ENCODE measurements at regions not wholly inside any gene's neighbourhood (a gene's known extent, or its start where the extent isn't known, plus 50 kb on each side); places are given as distances from the start of the nearest gene placed in this dataset.
"Not testable (repeated sequence)": the region's sequence is repeated elsewhere in the genome, so short reads cannot be mapped to it uniquely, and the experiment has no call there.

DNA sequence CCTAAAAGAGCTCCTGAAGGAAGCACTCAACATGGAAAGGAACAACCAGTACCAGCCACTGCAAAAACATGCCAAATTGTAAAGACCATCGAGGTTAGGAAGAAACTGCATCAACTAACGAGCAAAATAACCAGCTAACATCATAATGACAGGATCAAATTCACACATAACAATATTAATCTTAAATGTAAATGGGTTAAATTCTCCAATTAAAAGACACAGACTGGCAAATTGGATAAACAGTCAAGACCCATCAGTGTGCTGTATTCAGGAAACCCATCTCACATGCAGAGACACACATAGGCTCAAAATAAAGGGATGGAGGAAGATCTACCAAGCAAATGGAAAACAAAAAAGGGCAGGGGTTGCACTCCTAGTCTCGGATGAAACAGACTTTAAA, 191.6 kb upstream of the MGAT5 start:
- not testable (repeated sequence) for H3K36me3 ChIP-seq (ENCODE audit: insufficient read depth, low read length); H3K4me2 ChIP-seq (ENCODE audit: low read length); H2AFZ ChIP-seq (ENCODE audit: low read depth, low read length); H3F3A ChIP-seq (ENCODE audit: insufficient read depth, low read length, poor library complexity, severe bottlenecking); H3K9me2 ChIP-seq (ENCODE audit: insufficient read depth, low read length); H3K4me3 ChIP-seq (ENCODE audit: low read length); H3K9ac ChIP-seq (ENCODE audit: low read length); H3K27ac ChIP-seq (ENCODE audit: low read length); H3K9me3 ChIP-seq (ENCODE audit: low read length); H3K79me2 ChIP-seq (replicated peaks; ENCODE audit: insufficient read depth, low read length); H3K27me3 ChIP-seq (ENCODE audit: insufficient read depth, low read depth, low read length); H4K20me1 ChIP-seq (ENCODE audit: insufficient read depth)

DNA sequence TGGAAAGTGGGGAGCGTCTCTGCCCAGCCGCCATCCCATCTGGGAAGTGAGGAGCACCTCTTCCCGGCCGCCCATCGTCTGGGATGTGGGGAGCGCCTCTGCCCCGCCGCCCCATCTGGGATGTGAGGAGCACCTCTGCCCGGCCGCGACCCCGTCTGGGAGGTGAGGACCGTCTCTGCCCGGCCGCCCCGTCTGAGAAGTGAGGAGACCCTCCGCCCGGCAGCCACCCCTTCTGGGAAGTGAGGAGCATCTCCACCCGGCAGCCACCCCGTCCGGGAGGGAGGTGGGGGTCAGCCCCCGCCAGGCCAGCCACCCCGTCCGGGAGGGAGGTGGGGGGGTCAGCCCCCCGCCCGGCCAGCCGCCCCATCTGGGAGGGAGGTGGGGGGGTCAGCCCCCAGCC, 190.0 kb upstream of the MGAT5 start:
- H3K4me3 ChIP-seq (ENCODE audit: low read length); H3K36me3 ChIP-seq (ENCODE audit: insufficient read depth, low read length); H3K9me2 ChIP-seq (ENCODE audit: insufficient read depth, low read length); H3K4me2 ChIP-seq (ENCODE audit: low read length); H4K20me1 ChIP-seq (ENCODE audit: insufficient read depth); H2AFZ ChIP-seq (ENCODE audit: low read depth, low read length); H3K27me3 ChIP-seq (ENCODE audit: insufficient read depth, low read depth, low read length); H3K27ac ChIP-seq (ENCODE audit: low read length); H3K9ac ChIP-seq (ENCODE audit: low read length); H3K79me2 ChIP-seq (replicated peaks; ENCODE audit: insufficient read depth, low read length); H3K9me3 ChIP-seq (ENCODE audit: low read length); H3F3A ChIP-seq (ENCODE audit: insufficient read depth, low read length, poor library complexity, severe bottlenecking): not testable (repeated sequence)

DNA sequence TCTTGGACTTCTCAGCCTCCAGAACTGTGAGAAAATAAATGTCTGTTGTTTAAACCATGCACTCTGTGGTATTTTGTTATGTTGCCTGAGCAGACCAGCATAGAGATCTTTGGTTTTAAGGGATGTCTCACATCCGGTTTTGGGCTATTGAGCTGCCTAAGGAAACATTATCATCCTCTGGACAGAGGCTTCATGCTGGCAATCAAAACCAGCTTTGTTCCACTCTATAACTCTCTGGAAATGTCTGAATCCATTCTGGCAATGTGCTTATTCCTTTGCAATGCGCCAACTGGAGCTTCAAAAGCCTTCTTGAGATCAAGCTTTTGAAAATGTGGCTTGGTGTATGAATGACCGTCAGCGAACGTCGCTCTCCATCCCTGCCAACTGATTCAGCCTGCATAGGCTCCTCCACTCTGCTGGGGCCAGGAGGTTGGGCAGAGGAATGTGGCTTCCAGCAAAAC, 183.6 kb upstream of the MGAT5 start:
- TF ChIP-seq, protein P1, sequence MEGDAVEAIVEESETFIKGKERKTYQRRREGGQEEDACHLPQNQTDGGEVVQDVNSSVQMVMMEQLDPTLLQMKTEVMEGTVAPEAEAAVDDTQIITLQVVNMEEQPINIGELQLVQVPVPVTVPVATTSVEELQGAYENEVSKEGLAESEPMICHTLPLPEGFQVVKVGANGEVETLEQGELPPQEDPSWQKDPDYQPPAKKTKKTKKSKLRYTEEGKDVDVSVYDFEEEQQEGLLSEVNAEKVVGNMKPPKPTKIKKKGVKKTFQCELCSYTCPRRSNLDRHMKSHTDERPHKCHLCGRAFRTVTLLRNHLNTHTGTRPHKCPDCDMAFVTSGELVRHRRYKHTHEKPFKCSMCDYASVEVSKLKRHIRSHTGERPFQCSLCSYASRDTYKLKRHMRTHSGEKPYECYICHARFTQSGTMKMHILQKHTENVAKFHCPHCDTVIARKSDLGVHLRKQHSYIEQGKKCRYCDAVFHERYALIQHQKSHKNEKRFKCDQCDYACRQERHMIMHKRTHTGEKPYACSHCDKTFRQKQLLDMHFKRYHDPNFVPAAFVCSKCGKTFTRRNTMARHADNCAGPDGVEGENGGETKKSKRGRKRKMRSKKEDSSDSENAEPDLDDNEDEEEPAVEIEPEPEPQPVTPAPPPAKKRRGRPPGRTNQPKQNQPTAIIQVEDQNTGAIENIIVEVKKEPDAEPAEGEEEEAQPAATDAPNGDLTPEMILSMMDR (IDR thresholded peaks at IDR 0.05; ENCODE audit: poor library complexity, severe bottlenecking), result no peak
- TF ChIP-seq POLR2AphosphoS5 (IDR thresholded peaks at IDR 0.05) (no peak), TAF1 (IDR thresholded peaks at IDR 0.05; ENCODE audit: low read depth) (no peak), MXI1 (conservative IDR thresholded peaks at IDR 0.05; ENCODE audit: poor library complexity, severe bottlenecking) (no peak), EZH2 (IDR thresholded peaks at IDR 0.05; ENCODE audit: borderline replicate concordance, insufficient read depth, low read length, poor library complexity, severe bottlenecking) (no peak), RAD21 (conservative IDR thresholded peaks at IDR 0.05) (no peak), EP300 (conservative IDR thresholded peaks at IDR 0.05; ENCODE audit: poor library complexity, severe bottlenecking) (no peak), SMC3 (conservative IDR thresholded peaks at IDR 0.05; ENCODE audit: poor library complexity) (no peak), REST (IDR thresholded peaks at IDR 0.05; ENCODE audit: borderline replicate concordance) (no peak)
- H3F3A ChIP-seq (ENCODE audit: insufficient read depth, low read length, poor library complexity, severe bottlenecking), result no peaks in the 10 kb centered on the region
- no peak overlapping the region for H3K4me2 ChIP-seq (ENCODE audit: low read length)
- no peak overlapping the region for H3K9ac ChIP-seq (ENCODE audit: low read length)
- no peak overlapping the region for H2AFZ ChIP-seq (ENCODE audit: low read depth, low read length)
- H3K27ac ChIP-seq (ENCODE audit: low read length), result no peak overlapping the region
- no peaks in the 10 kb centered on the region for H3K9me2 ChIP-seq (ENCODE audit: insufficient read depth, low read length)
- no peaks in the 10 kb centered on the region for H3K79me2 ChIP-seq (replicated peaks; ENCODE audit: insufficient read depth, low read length)
- H3K9me3 ChIP-seq (ENCODE audit: low read length), result no peaks in the 10 kb centered on the region
- no peak overlapping the region for H3K4me3 ChIP-seq (ENCODE audit: low read length)
- H4K20me1 ChIP-seq (ENCODE audit: insufficient read depth), result no peaks in the 10 kb centered on the region
- H3K27me3 ChIP-seq (ENCODE audit: insufficient read depth, low read depth, low read length), result no peaks in the 10 kb centered on the region
- no peaks in the 10 kb centered on the region for H3K36me3 ChIP-seq (ENCODE audit: insufficient read depth, low read length)
